GM21423 (cell line): ENCODE measurements at regions not wholly inside any gene's neighbourhood (a gene's known extent, or its start where the extent isn't known, plus 50 kb on each side); places are given as distances from the start of the nearest gene placed in this dataset.

Experiments used
- ATAC-seq: cut with Tn5 transposase; IDR thresholded peaks from one replicate; pipeline ENCODE4 v1.9.1; 2021; ENCODE audit warnings: mild to moderate bottlenecking, moderate library complexity; ENCODE audit not compliant: unreplicated experiment

DNA sequence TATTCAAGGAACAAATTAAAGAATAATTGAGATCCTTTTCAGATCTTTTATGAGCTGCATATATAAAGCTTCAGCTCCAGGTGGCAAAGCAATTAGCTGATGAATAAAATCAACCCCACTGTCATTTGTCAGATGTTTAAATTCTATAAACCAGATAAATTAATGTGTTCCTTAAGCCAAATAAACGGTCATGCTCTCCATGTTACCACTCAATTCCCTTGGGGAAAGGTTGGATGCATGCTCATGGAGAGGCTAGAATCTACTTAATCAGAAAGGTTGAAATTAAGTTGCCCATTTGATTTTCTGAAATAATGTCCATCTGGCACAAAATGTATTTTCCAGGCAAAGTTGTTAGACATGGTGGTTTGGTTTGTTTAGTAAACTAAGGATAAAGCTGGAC, 282.5 kb upstream of the SPRED2 start:
- ATAC-seq: no peak

DNA sequence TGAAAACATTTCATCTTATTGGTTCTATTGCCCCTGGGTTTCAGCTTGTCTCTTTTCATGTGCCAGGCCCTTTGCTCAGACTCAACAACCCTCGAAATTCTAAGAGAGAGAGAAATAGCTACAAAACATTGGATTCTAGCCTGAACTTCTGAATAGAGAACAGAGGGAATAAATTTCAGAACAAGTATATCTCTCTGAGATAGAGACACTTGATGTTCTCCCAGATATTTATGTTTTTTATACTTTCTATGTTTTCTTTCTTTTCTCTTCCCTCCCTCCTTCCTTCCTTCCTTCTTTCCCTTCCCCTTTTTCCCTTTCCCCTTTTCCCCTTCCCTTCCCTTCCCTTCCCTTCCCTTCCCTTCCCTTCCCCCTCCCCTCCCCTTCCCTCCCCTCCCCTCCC, 279.5 kb upstream of the SPRED2 start:
- ATAC-seq: no peak

DNA sequence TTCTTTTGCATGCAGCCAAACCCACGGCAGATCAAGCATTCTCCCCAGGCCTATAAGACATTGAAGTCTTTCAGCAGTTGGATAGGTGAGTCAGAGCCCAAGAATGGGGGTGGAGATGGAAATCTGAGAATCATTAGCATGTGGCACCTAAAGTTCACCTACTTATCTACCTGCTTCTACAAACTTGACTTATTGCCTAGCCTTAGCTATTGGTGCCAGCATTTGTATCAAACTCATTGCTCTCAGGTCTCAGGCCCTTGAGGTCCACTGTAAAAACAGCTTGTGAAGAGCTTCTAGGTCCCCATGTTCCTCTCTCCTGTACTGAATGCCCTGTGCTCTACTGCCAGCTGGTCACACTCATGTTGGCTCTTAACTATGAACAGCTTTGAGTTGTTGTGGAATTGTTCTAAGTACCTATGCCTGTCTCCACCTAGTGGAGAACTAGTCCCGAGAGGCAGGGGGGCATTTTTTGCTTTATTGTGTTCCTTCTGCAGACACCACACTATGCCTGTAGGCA, 278.4 kb upstream of the SPRED2 start:
- ATAC-seq: no peak

DNA sequence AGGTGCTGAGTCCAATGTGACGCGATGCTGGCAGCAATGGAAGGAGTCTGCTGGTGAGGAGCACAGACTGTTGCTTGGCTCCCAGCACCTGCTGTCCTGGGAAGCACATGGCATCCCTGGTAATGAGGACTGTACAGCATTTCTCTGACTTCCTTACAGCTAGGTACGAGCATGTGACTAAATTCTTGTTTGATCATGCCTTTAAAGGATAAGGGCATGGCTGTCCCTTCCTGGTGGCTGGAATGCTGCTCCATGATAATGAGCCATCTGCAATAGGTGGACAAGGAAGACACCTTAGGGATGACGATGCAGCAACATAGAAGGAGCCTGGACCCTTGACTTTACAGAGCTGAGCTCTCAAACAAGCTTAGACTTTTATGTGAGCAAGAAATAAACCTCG, 278.0 kb upstream of the SPRED2 start:
- ATAC-seq: no peak

DNA sequence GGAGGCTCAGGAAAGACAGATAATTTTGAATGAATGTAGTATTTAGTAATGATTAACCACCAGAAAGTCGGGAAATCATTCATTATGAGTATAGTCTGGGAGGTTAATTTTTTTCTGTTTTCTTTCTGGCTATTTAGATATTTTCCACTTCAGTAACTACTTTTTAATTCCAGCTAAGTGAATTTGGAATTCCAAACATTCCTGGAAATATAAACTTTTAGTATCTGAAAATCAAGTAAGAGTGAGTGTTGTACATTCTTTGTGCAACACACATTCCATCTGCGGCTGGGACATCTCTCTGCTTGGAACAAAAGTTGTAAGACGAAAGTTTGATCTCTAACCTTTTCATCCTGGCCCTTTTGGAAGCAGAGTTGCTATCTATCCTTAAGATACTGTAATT, 275.7 kb upstream of the SPRED2 start:
- ATAC-seq: no peak

DNA sequence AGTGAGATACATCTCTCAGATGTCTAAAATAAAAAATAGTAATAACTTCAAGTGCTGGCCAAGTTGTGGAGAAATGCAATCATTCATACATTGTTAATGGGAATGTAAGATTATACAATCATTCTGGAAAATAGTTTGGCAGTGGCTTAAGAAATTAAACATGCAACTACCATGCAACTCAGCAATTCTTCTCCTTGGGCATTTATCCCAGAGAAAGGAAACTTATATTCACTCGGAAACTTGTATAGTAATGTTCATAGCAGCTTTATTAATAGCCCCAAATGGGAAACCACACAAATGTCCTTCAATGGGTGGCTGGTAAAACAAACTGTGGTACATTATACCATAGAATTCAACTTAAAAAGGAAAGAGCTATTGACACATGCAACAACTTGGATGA, 274.0 kb upstream of the SPRED2 start:
- no peak for ATAC-seq

DNA sequence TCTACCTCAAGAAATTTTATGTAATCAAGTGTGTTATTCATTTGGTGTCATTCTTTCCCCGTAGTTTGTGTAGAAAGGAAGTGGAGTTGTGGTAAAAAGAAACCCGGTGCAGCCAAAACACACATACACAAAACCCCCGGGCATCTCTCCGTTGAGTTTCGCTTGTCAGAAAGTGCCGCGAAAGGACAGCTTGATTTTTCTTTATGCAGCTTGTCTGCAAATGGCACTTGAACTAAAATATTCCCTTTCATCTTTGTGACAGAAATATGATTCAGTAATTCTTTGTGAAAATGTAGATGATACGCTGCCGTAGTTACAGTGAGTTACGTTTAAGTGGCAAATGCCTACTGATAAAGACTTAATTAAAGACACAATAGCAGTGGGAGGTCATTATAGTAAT, 268.8 kb upstream of the SPRED2 start:
- ATAC-seq: no peak

DNA sequence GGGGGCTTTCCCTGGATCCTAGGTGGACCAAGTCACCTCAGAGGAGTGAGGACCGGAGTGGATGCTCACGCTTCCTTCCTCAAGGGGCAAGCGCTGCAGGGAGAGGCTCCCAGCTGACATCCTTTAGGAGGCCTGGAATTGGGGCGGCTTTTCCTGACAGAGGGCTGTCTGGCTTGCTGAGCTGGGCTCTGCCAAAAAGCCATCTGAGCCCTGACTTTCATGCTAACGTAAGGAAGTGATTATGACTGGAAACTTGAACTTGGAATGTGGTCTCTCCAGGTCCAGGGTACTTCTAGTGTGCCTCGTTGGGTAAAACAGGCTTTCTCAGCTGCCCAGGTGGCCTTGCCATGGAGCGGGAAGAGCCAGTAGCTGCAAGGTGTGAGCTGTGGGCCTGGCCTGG, 268.3 kb upstream of the SPRED2 start:
- ATAC-seq: no peak

DNA sequence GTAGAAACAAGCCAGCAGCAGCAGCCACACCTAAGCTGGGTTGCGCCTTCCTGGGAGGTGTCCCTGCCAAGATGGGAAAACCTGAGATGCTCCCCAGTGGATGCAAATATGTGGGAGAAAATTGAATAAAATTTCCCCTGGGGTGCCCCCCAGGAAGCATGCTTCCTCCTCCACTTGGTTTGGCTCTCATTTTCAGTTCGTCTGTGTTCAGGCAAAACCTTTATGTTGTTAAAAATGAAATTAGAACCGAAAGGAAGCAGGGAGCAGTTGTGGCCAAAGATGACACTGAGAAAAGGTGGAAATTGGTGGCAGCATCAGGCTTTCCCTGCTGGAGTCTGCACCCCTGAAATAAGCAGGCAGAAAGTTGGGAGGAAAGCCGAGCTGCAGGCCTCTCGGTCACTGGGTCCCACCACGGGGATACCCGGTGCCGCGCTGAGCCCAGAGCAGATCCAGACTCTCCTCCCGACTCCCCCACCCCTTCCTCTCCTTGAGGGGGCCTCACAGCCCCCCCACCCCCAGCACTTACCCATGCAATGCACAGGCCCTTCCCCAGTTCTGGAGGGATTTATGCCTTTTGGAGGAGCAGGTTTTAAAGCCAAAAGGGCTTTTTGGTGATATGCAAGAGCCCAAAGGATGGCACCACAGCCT, 267.7 kb upstream of the SPRED2 start:
- ATAC-seq: no peak

DNA sequence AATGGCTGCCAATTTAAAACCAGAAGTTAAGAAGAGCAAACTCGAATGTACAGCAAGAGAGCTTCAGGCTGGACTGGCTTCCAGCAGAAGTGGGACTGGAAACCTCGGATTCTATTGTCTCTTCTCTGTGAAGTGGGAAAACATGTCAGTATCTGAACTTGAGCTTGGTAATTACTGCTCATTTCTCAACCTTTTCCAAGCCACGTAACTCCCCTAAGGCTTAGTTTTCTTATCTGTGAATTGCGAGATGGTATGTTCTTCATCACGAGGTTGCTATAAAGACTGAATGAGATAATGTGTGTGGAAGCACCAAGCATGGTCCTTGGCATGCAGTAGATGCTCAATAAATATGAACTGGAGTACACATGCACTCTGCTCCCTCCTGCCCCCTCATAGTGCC, 259.4 kb upstream of the SPRED2 start:
- ATAC-seq: no peak

DNA sequence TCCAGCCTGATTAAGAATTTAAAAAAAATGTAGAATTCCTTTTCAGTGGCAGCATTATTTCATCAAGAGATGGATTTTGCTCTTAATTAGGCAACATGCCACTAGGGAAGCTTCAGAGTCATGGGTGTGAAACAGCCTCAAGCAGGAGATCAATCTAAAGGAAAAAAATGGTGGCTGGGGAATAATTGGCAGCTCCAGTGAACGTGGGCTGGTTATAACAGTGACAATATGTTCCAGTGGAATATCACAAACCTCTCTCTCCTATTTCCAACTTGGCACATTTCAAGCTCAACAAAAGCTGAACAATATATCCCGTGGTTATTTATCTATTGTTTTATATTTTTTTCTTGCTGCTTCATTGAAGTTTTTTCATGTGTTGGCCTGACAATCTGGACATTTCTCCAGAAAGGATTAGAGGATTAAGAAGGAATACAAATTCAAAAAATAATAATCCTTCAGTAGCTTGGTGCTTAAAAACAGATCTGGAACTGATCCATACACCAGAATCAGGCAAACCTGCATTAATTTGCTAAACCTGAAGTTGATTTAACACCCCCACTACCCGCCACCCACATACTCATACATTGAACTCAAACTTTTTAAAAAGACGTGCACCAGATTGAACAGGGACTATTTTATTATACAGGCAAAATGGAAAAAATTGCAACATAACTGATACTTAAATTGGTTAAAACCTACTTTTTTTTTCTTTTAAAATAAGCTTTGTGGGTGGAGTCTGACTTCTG, 255.9 kb upstream of the SPRED2 start:
- no peak for ATAC-seq

DNA sequence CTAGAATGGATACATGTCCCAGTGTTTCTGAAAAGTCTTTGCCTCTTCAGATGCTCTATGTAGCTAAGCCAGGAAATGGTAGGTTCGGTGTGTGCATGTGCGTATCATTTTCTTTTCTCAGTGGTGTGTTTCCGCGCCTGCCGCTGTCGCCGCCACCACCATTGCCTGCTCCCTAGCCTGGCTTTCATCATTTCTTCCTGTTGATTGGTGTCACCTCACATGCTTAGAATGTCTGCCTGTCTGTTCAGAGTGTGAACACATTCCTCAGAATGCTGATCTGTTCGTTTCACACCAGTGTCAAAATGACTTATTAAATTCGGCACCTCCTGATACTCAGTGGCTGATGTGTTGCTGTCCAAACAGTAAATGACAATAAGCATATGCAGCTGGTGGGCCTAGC, 255.2 kb upstream of the SPRED2 start:
- ATAC-seq: no peak

DNA sequence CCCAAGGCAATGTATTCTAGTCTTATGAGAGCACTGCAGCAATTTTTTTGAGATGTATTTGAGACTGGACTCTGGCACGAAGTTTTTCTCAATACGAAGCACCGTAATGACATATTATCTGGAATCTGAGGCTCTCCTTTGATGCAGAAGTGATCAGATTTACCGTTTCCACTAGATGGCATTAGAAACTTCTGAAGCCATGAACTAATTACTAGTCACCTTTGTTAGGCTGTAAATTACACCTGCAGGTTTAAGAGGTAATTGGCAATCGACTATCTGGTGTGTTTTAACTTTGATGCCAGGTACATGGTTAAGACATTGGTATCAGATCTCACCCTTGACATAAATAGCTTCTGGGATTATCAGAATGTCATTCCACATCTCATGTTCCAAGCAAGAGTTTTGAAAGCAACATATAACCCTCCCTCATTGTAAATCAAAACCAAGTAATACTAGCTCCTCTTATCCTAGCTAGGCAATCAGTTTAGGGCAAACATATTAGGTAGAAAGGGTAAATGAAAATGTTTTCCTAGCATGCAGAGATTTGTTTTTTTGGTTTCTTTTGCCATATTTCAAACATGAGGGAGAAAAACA, 254.6 kb upstream of the SPRED2 start:
- no peak for ATAC-seq

DNA sequence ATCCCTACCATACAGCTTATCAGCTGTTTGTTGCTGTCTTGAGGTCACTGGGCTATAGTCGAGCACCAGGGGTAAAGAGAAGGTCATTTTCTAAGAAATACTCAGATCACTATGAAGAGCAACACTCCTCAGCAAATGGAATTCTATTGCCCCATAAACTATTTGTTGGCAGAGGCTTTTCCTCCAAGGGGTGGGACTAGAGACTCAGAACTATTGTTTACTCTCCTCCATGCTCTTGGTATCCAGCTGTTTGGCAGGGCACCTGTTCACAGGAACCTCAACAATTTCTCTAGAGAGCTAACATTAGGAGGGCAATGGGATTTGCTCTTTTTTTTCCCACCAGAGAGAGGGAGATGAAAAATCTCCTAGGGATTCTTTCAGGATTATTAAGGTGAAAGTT, 249.1 kb upstream of the SPRED2 start:
- ATAC-seq: no peak

DNA sequence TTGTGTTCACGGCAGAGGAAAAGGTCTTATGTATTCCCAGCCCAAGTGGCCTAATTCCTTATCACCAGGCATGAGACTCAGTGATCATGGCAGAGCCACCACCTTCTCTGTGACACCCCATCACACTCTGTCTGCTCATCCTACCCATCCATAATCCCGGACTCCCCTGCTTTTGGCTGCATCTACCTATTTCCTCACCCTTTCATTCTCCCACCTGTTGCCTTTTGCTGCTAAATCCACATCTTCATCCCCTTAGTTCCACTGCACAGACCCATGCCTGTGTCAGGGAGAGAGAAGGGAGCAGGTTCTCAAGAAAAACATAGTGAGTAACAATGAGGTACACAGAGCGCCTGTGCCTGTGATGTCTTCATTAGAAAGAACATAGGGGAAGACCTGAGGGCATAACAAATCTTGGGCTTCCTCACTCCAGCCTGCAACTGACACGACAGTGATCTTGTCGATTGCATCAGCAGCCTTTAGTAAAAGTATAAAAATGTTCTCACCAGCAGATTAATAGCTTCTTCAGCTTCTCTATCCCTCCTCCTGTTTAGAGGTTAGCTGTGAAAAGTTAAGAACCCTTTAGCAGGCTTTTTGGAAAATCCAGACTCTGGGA, 246.5 kb upstream of the SPRED2 start:
- no peak for ATAC-seq

DNA sequence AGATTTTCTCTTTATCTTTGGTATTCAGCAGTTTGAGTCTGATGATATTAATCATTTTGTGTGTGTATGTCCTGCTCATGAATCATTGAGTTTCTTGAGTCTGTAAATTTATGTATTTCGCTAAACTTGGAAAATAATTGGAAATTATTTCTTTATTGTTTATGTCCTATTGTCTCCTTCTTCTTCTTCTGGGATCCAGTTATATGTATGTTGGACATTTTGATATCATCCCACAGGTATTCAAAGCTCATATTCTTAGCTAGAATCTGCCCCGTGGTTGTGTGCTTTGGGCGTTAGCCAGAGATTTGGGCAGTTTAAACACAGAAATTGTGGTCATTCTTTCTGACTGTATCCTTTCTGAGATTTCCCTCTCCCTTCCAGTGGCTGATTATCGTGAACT, 243.0 kb upstream of the SPRED2 start:
- no peak for ATAC-seq

DNA sequence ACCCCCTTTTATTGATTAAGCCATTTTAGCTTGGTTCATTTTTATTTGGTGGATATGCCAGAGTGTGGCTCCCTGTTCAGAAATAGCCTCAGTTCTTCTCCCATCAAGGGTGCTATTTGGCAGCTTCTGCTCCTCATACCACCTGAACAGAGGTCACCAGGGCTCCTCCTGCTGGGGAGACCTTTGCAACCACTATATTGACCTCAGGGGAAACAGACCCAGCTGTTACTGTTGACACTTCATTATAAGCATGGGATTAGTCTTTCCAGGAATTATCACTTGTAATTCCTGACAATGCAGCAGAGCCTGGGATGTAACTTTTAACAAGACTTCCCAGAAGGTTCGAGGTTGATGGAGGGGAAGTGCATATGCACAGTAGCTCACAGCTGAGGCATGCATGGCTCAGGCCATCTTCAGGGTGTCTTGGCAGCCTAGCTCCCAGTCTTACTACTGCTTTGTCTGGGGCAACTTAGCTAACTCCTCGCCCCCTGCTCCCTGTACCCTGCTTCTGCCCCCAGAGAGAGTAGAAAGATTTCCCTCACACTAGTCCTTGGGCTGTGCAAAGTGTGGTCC, 239.4 kb upstream of the SPRED2 start:
- ATAC-seq: no peak

DNA sequence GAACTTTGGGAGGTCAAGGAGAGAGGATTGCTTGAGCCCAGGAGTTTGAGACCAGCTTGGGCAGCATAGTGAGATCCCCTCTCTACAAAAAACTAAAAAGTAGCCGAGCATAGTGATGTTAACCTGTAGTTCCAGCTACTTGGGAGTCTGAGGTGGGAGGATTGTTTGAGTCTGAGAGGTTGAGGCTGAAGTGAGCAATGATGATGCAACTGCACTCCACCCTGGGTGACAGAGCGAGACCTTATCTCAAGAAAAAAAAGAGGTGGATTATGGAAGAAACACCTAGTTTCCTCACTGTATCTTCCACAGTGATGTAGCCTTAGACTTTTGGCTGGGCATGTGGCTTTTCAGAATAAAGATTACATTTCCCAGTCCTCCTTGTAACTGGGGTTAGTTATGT, 237.2 kb upstream of the SPRED2 start:
- no peak for ATAC-seq

DNA sequence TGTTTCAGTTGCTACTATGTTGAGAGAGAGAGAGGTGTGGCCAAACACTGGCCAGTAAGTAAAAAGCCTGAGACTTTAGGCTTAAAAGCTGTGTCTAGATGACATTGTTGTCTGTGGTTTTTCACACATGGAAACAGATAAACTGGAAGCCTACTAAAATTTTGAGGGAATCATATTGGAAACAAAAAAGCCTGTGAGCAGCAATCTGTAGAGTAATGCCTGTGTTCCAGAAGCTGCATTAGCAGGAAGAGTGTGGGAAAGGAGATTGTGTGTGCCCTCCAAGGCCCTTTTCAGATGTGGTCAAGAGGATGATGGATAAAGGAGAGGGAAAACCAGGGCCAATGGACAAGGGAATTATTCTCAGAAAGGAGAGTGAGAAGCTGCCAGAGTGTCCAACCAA, 236.3 kb upstream of the SPRED2 start:
- no peak for ATAC-seq

DNA sequence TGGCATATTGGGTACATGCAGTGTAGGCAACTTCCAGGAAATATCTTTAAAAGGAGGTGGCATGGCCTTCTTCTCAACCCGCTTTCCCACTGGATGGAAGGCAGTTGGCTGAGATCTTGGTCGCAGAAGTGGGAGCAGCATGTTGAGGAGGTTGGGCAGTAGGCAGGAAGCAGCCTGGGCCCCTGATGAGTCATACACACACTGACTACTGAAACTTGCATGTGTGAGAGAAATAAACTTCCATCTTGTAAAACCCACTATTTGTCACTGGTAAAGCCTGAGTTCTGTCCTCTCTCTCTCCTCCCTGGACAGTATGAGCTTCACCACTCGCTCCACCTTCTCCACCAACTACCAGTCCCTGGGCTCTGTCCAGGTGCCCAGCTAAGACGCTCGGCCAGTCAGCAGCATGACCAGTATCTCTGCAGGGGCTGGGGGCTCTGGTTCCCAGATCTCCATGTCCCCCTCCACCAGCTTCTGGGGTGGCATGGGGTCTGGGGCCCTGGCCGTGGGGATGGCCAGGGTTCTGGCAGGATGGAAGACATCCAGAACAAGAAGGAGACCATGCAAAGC, 233.8 kb upstream of the SPRED2 start:
- peak; percentile 99 for ATAC-seq

DNA sequence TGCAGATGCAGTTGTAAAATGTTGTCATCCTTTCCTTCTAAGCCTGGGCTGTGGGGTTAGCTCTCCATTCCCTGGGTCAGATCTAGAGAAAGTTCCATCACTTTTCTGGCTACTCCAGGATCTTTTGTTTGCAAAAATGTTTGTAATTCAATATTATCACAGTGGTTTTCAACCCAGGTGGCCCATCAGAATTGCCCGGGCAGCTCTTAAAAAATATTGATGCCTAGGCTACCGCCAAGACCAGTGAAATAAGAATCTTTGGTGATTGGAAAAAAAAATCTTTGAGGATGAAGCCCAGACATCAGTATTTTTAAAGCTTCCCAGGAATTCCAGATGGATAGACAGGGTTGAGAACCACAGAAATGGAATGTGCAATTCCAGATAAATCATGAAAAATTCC, 232.5 kb upstream of the SPRED2 start:
- no peak for ATAC-seq
